Neuronal stem cell (in vitro differentiated cells): ENCODE measurements at regions not wholly inside any gene's neighbourhood (a gene's known extent, or its start where the extent isn't known, plus 50 kb on each side); places are given as distances from the start of the nearest gene placed in this dataset.

Experiments
- DNase-seq: peaks from one replicate; pipeline ENCODE4 v3.0.0-alpha.2; 2013; ENCODE audit warnings: low spot score
- H2AFZ ChIP-seq: one replicate; pipeline ENCODE4 v1.6.1; 2013; ENCODE audit warnings: mild to moderate bottlenecking, low read length, inconsistent platforms
- H2AK5ac ChIP-seq: 2 replicates; pipeline ENCODE4 v1.6.1; 2013; ENCODE audit warnings: low read depth, mild to moderate bottlenecking, inconsistent platforms, low read length, moderate library complexity, mixed read lengths
- H2BK120ac ChIP-seq: 2 replicates; pipeline ENCODE4 v1.6.1; 2013; ENCODE audit warnings: low read depth, mild to moderate bottlenecking, inconsistent platforms, low read length, moderate library complexity, mixed read lengths
- H2BK12ac ChIP-seq: one replicate; pipeline ENCODE4 v1.6.1; 2013; ENCODE audit warnings: low read length, inconsistent platforms
- H2BK15ac ChIP-seq: 2 replicates; pipeline ENCODE4 v1.6.1; 2013; ENCODE audit warnings: mild to moderate bottlenecking, low read length, inconsistent platforms, mixed read lengths
- H2BK5ac ChIP-seq: one replicate; pipeline ENCODE4 v1.6.1; 2013; ENCODE audit warnings: inconsistent platforms, mild to moderate bottlenecking, low read length, moderate library complexity
- H3K14ac ChIP-seq: one replicate; pipeline ENCODE4 v1.6.1; 2013; ENCODE audit warnings: low read length, inconsistent platforms
- H3K18ac ChIP-seq: 2 replicates; pipeline ENCODE4 v1.6.1; 2013; ENCODE audit warnings: low read length, inconsistent platforms
- H3K23ac ChIP-seq: 2 replicates; pipeline ENCODE4 v1.6.1; 2013; ENCODE audit warnings: low read depth, mild to moderate bottlenecking, mixed read lengths, low read length, inconsistent platforms; ENCODE audit not compliant: poor library complexity
- H3K27ac ChIP-seq: replicated peaks from 3 replicates; pipeline ENCODE4 v1.5.1; 2013; ENCODE audit warnings: low read length, inconsistent platforms
- H3K27me3 ChIP-seq, 3 experiments: 2 replicates each; pipeline ENCODE4 v1.6.1; 2013; ENCODE audit warnings: low read length in 3 of 3, mild to moderate bottlenecking in 2 of 3, inconsistent platforms in 1 of 3, low read depth in 1 of 3, mixed read lengths in 1 of 3, moderate library complexity in 1 of 3; ENCODE audit not compliant: control insufficient read depth in 3 of 3, insufficient read depth in 3 of 3
- H3K36me3 ChIP-seq, 2 donors: replicated peaks in 1 of 2; 2 replicates each; pipeline ENCODE4 v1.6.1; 2013; ENCODE audit warnings: low read length in 2 of 2; ENCODE audit not compliant: control insufficient read depth in 2 of 2, insufficient read depth in 2 of 2
- H3K4ac ChIP-seq: 2 replicates; pipeline ENCODE4 v1.6.1; 2013; ENCODE audit warnings: inconsistent platforms, mild to moderate bottlenecking, low read length, moderate library complexity
- H3K4me1 ChIP-seq, 2 donors: 1 replicate in 1 of 2; 2 replicates in 1 of 2; pipeline ENCODE4 v1.6.1; 2013; ENCODE audit warnings: low read length in 2 of 2, low read depth in 1 of 2; ENCODE audit not compliant: control insufficient read depth in 2 of 2, insufficient read depth in 1 of 2
- H3K4me2 ChIP-seq: one replicate; pipeline ENCODE4 v1.6.1; 2013; ENCODE audit warnings: mild to moderate bottlenecking, low read length, inconsistent platforms; ENCODE audit not compliant: insufficient read depth, poor library complexity, severe bottlenecking
- H3K4me3 ChIP-seq, 2 donors: 2 replicates each; pipeline ENCODE4 v1.5.1; 2013; ENCODE audit warnings: low read length in 2 of 2, mild to moderate bottlenecking in 2 of 2, inconsistent platforms in 1 of 2, moderate library complexity in 1 of 2
- H3K79me1 ChIP-seq: one replicate; pipeline ENCODE4 v1.6.1; 2013; ENCODE audit warnings: low read depth, mild to moderate bottlenecking, inconsistent platforms, low read length, moderate library complexity
- H3K9ac ChIP-seq: one replicate; pipeline ENCODE4 v1.6.1; 2013; ENCODE audit warnings: mild to moderate bottlenecking, low read depth, low read length, inconsistent platforms; ENCODE audit not compliant: poor library complexity
- H3K9me3 ChIP-seq, 2 donors: replicated peaks in 1 of 2; 2 replicates each; pipeline versions ENCODE3 to v1.6.1; 2013; ENCODE audit warnings: low read length in 2 of 2, mild to moderate bottlenecking in 2 of 2, inconsistent platforms in 1 of 2, low read depth in 1 of 2, mixed read lengths in 1 of 2, moderate library complexity in 1 of 2; ENCODE audit not compliant: control insufficient read depth in 2 of 2, insufficient read depth in 1 of 2
- H4K8ac ChIP-seq: one replicate; pipeline ENCODE4 v1.6.1; 2013; ENCODE audit warnings: low read depth, mild to moderate bottlenecking, inconsistent platforms, low read length, moderate library complexity
- H4K91ac ChIP-seq: one replicate; pipeline ENCODE4 v1.6.1; 2013; ENCODE audit warnings: low read length, low read depth, mild to moderate bottlenecking, inconsistent platforms; ENCODE audit not compliant: poor library complexity
- WGBS, 2 donors: extraction: QIAGEN DNeasy Blood & Tissue Kit; methylation state at CpG; one replicate each; pipeline ENCODE4 v1.1.7; 2013; ENCODE audit warnings: missing lambda C conversion rate in 2 of 2, mixed read lengths in 1 of 2; ENCODE audit not compliant: insufficient read length in 2 of 2, insufficient replicate concordance in 1 of 2; ENCODE audit errors: extremely low coverage in 2 of 2; 5-methylcytosine and 5-hydroxymethylcytosine counted together

- Histone ChIP-seq H4K8ac (no peak overlapping the region), H2AFZ (no peak overlapping the region), H3K4me3 (no peak overlapping the region), H3K36me3 (no peaks in the 10 kb centered on the region), H2AK5ac (no peak overlapping the region), H3K4me2 (no peak overlapping the region), H3K9me3 (peaks cover 0 to 1% of the 10 kb centered on the region in 2 donors), H3K79me1 (no peaks in the 10 kb centered on the region), H3K27ac (no peak overlapping the region), H3K27me3 (no peaks in the 10 kb centered on the region), H4K91ac (no peak overlapping the region), H3K23ac (no peak overlapping the region), H2BK120ac (no peak overlapping the region), H2BK5ac (no peak overlapping the region), H3K18ac (no peak overlapping the region), H2BK12ac (no peak overlapping the region), H3K14ac (no peak overlapping the region), H2BK15ac (no peak overlapping the region), H3K9ac (no peak overlapping the region), H3K4ac (no peak overlapping the region), H3K4me1 (peaks cover 0 to under 1% of the 10 kb centered on the region in 2 donors)
- DNase-seq: no peak
- no CpG with 5 or more reads among the region's 2 CpGs for WGBS, 2 donors
Observed at GRCh38 chr4:160180211-160180610, 1077.3 kb downstream of the RAPGEF2 start.

- Histone ChIP-seq H2BK120ac (no peak overlapping the region), H3K4me2 (no peak overlapping the region), H2BK5ac (no peak overlapping the region), H3K27me3 (no peaks in the 10 kb centered on the region), H4K8ac (no peak overlapping the region), H2BK15ac (no peak overlapping the region), H3K27ac (no peak overlapping the region), H2AFZ (no peak overlapping the region), H3K18ac (no peak overlapping the region), H2AK5ac (no peak overlapping the region), H3K4me1 (no peaks in the 10 kb centered on the region), H3K23ac (no peak overlapping the region), H3K79me1 (no peaks in the 10 kb centered on the region), H3K9ac (no peak overlapping the region), H3K36me3 (no peaks in the 10 kb centered on the region), H3K4ac (no peak overlapping the region), H3K4me3 (no peak overlapping the region), H3K14ac (no peak overlapping the region), H4K91ac (no peak overlapping the region), H2BK12ac (no peak overlapping the region), H3K9me3 (peaks cover 0 to 1% of the 10 kb centered on the region in 2 donors)
- no CpG with 5 or more reads among the region's 2 CpGs for WGBS, 2 donors
- DNase-seq: no peak
Observed at GRCh38 chr4:160182727-160183126, 1079.8 kb downstream of the RAPGEF2 start.

GRCh38 chr4:160184884-160185283 is 1082.0 kb downstream of the RAPGEF2 start:
- Histone ChIP-seq H3K36me3 (no peaks in the 10 kb centered on the region), H2BK5ac (no peak overlapping the region), H2BK12ac (no peak overlapping the region), H3K4me1 (no peaks in the 10 kb centered on the region), H3K27ac (no peak overlapping the region), H4K91ac (no peak overlapping the region), H3K4me2 (no peak overlapping the region), H3K4ac (no peak overlapping the region), H3K14ac (no peak overlapping the region), H3K4me3 (no peak overlapping the region), H2BK120ac (no peak overlapping the region), H3K9ac (no peak overlapping the region), H2AFZ (no peak overlapping the region), H4K8ac (no peak overlapping the region), H3K27me3 (no peaks in the 10 kb centered on the region), H3K79me1 (no peaks in the 10 kb centered on the region), H3K23ac (no peak overlapping the region), H2BK15ac (no peak overlapping the region), H3K18ac (no peak overlapping the region), H2AK5ac (no peak overlapping the region), H3K9me3 (peaks cover 0 to 1% of the 10 kb centered on the region in 2 donors)
- WGBS, 2 donors: no CpG with 5 or more reads among the region's 4 CpGs
- no peak for DNase-seq

- H3K9ac ChIP-seq: no peak overlapping the region
Observed at GRCh38 chr4:160193787-160194186, 1090.9 kb downstream of the RAPGEF2 start.

More at GRCh38 chr4:160193787-160194186, 1090.9 kb downstream of the RAPGEF2 start:
- Histone ChIP-seq H2AK5ac (no peak overlapping the region), H3K27ac (no peak overlapping the region), H3K9me3 (no peaks in the 10 kb centered on the region), H2AFZ (no peak overlapping the region), H3K27me3 (no peaks in the 10 kb centered on the region), H2BK15ac (no peak overlapping the region), H2BK5ac (no peak overlapping the region), H4K8ac (no peak overlapping the region), H3K4me1 (no peaks in the 10 kb centered on the region), H3K4me3 (no peak overlapping the region), H3K79me1 (no peaks in the 10 kb centered on the region), H3K36me3 (no peaks in the 10 kb centered on the region), H4K91ac (no peak overlapping the region), H3K4ac (no peak overlapping the region), H2BK120ac (no peak overlapping the region), H3K4me2 (no peak overlapping the region), H3K18ac (no peak overlapping the region), H3K23ac (no peak overlapping the region), H2BK12ac (no peak overlapping the region), H3K14ac (no peak overlapping the region)
- WGBS, 2 donors: no CpG with 5 or more reads among the region's 4 CpGs
- DNase-seq: no peak
